PC-9 (cell line): ENCODE measurements at regions not wholly inside any gene's neighbourhood (a gene's known extent, or its start where the extent isn't known, plus 50 kb on each side); places are given as distances from the start of the nearest gene placed in this dataset.
"Not testable (repeated sequence)": the region's sequence is repeated elsewhere in the genome, so short reads cannot be mapped to it uniquely, and the experiment has no call there.

Experiments used
- CTCF ChIP-seq: fragments of 200-600 bp; sonication (generic); conservative IDR thresholded peaks from 2 replicates; pipeline ENCODE4 v1.6.1; 2017; ENCODE audit warnings: mixed run types, antibody characterized with exemption, mild to moderate bottlenecking, moderate library complexity
- EZH2 ChIP-seq: fragments of 200-600 bp; sonication (generic); IDR thresholded peaks from 2 replicates; pipeline ENCODE4 v1.8.0; 2017; ENCODE audit warnings: antibody characterized with exemption, low read depth

- not testable (repeated sequence) for TF ChIP-seq EZH2, CTCF
Observed at GRCh38 chrX:55396836-55397235, 55.1 kb upstream of the MAGEH1 start.
